ENCODE measurements at regions not wholly inside any gene's neighbourhood (a gene's known extent, or its start where the extent isn't known, plus 50 kb on each side); places are given as distances from the start of the nearest gene placed in this dataset.
A peak's percentile ranks its signal among the peaks of the same experiment; 100 is the strongest.

DNA sequence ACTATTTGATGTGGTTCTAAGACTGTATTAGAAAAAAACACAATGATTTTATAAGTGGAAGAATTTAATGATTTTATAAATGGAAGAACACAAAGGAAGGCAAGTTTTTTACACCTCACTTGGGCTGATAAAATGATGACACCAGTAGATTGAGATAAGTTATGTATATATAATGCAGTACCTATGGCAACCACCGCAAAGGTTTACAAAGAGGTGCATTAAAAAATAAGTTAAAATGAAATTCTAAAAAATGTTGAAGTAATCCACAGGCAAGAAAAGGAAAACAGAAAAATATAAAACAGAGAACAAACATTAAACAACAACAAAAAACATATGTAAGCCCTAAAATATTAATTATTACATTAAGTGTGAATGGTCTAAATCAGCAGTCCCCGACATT, 490.9 kb upstream of the AADAT start:
- no peak for DNase-seq (ENCODE audit: low read depth)
- no peak overlapping the region for H3K4me3 ChIP-seq (ENCODE audit: low read depth, low read length)
- TF ChIP-seq CTCF (conservative IDR thresholded peaks at IDR 0.05; ENCODE audit: low read depth, low read length), result no peak

DNA sequence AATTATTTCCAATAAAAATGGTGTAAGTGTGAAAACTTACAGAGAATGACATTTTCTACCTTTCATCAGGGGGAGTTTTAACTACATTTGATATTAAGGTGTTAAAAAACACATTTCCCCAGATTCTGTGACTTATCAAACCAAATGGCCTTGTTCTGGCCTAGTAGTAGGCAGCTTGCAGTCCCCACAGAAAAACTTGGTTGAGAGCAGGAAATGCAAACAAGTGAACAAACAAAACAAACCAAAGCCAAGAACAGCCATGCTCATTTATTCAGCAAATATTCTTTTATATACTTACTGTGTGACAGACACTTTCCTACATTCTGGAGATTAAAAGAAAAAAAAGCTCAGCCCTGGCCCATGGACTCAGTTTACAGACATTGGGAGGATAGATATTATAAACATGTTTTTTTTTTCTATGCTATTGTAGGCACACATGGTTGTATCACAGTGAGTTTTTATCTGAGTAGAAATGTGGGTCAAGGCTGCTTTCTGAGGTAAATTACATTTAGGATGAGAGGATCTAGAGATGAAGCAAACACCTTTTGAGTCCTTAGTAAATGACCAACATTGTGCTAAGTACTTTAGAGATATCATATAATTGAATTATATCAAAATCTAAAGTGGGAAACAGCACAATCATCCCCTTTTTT, 449.2 kb upstream of the AADAT start:
- H3K4me3 ChIP-seq (ENCODE audit: low read depth, low read length), result no peak overlapping the region
- no peak for DNase-seq (ENCODE audit: low read depth)
- no peak for TF ChIP-seq CTCF (conservative IDR thresholded peaks at IDR 0.05; ENCODE audit: low read depth, low read length)

DNA sequence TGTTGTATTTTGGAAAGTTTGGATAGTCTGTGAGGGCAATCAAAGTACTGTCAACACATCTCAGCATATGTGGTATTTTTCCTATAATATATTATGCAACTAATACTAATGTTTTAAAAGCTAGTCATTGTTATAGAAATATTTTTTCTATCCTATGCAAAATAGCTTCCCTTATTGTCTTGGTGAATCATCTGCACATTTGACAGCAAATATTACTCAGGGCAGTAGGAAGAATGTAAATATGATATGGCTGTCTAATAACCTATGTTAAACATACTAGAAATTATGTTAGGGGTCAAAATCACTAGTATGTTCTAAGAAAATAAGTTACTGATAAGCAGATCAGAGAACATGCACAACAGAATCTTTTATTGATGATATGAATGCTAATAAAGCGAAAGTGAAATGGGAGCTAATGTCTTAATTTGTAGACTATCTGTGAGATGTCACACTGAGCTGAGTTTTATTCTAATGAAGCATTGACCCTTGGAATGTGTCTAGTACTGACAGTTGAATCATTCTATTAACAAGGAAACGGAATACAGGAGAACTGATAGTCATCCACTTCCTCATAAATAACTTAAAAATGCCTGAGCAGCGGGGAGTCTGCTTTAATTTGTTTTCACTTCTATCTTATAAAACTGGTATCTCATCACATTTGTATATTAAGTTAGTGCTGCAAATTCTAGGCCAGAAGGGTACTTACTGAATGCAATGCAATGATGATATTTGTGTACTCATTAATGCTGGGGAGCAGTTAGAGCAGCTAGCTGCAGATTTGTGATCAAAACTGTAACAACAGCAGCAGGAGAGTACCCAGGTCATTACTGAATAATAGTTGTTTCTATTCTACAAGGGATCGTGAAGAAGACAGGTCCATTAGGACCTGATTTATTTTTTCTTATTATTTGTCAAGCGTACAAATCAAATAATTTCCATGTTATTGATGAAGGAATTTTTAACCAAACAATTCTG, 440.3 kb upstream of the AADAT start:
- no peak for TF ChIP-seq CTCF (conservative IDR thresholded peaks at IDR 0.05; ENCODE audit: low read depth, low read length)

DNA sequence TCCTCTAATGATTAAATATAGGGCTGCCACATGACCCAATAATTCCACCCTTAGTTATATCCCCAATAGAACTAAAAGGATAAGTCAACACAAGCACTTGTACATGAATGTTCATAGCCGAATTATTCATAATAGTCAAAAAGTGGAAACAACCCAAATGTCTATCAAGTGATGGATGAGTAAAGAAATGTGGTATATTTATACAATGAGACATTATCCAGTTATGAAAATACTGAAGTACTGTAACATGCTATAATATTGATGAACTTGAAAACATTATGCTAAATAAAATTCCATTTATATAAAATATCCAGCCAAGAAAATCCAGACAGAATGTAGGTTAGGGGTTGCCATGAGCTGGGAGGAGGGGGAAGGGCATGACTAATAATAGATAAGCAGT, 436.7 kb upstream of the AADAT start:
- DNase-seq (ENCODE audit: low read depth), result no peak
- no peak for TF ChIP-seq CTCF (conservative IDR thresholded peaks at IDR 0.05; ENCODE audit: low read depth, low read length)
- no peak overlapping the region for H3K4me3 ChIP-seq (ENCODE audit: low read depth, low read length)

More for the DNA sequence above, 440.3 kb upstream of the AADAT start:
- peak; percentile 49 for DNase-seq (ENCODE audit: low read depth)
- no peak overlapping the region for H3K4me3 ChIP-seq (ENCODE audit: low read depth, low read length)

DNA sequence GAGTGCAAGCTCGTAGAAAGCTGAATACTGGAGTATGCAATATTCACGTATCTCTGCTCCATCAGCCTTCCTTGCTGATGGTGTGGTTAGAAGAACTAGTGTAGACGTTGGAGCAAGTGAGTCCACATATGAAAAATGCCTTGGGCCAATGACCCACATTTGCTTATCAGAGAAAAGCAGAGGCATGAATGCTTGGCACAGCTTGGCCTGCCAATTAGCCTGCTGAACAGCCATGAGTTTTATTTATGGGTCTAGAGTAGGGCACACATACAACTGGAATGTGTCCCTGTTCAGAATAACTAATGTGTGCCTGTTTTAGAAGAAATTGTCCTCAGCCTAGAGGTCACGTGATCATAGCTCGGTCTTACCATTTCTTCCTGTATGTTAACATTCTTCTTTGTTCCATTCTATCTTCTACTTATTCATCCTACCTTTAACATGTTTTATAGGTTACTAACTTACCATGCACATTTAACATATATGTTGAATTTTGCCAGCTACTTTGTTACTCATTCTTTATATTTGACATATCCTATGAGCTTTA, 432.7 kb upstream of the AADAT start:
- no peak for TF ChIP-seq CTCF (conservative IDR thresholded peaks at IDR 0.05; ENCODE audit: low read depth, low read length)
- DNase-seq (ENCODE audit: low read depth), result no peak
- no peak overlapping the region for H3K4me3 ChIP-seq (ENCODE audit: low read depth, low read length)

- H3K4me3 ChIP-seq (ENCODE audit: low read depth, low read length), result no peak overlapping the region
- DNase-seq (ENCODE audit: low read depth), result peak; percentile 9
- TF ChIP-seq CTCF (conservative IDR thresholded peaks at IDR 0.05; ENCODE audit: low read depth, low read length), result no peak
These were observed 407.9 kb upstream of the AADAT start for GRCh38 chr4:170497689-170498088.
